Nephron progenitor cell (in vitro differentiated cells): ENCODE measurements at regions not wholly inside any gene's neighbourhood (a gene's known extent, or its start where the extent isn't known, plus 50 kb on each side); places are given as distances from the start of the nearest gene placed in this dataset.
"Not testable (repeated sequence)": the region's sequence is repeated elsewhere in the genome, so short reads cannot be mapped to it uniquely, and the experiment has no call there.

ENCODE experiments used
- DNase-seq: peaks from one replicate; pipeline ENCODE4 v3.0.0; 2021
- H3K27ac Mint-ChIP-seq: 2 replicates; pipeline ENCODE4 v1.8.0; 2021; ENCODE audit warnings: mild to moderate bottlenecking, moderate library complexity, mixed read lengths
- H3K27me3 Mint-ChIP-seq: 2 replicates; pipeline ENCODE4 v1.8.0; 2021; ENCODE audit warnings: mild to moderate bottlenecking, low read depth, mixed read lengths; ENCODE audit not compliant: poor library complexity
- H3K36me3 Mint-ChIP-seq: 2 replicates; pipeline ENCODE4 v1.8.0; 2021; ENCODE audit warnings: low read depth, mixed read lengths
- H3K4me1 Mint-ChIP-seq: 2 replicates; pipeline ENCODE4 v1.8.0; 2021; ENCODE audit warnings: mixed read lengths
- H3K4me3 Mint-ChIP-seq: 2 replicates; pipeline ENCODE4 v1.8.0; 2021; ENCODE audit warnings: mild to moderate bottlenecking, moderate library complexity, mixed read lengths
- H3K9me3 Mint-ChIP-seq: 2 replicates; pipeline ENCODE4 v1.8.0; 2021; ENCODE audit warnings: mild to moderate bottlenecking, moderate library complexity, mixed read lengths
- CTCF ChIP-seq: fragments of 200-600 bp; sonication (generic); IDR thresholded peaks from 2 replicates; pipeline ENCODE4 v1.5.0; 2021; ENCODE audit warnings: antibody characterized with exemption

- Mint-ChIP-seq H3K27me3 (no peaks in the 10 kb centered on the region), H3K36me3 (peaks cover 11% of the 10 kb centered on the region), H3K4me3 (no peak overlapping the region), H3K4me1 (peaks cover 16% of the 10 kb centered on the region), H3K27ac (no peak overlapping the region), H3K9me3 (peaks cover 23% of the 10 kb centered on the region)
- no peak for DNase-seq
- TF ChIP-seq CTCF, result no peak
Observed at GRCh38 chr6:169086020-169086419, 167.6 kb downstream of the THBS2 start.

GRCh38 chr6:169085466-169085865 is 168.2 kb downstream of the THBS2 start:
- Mint-ChIP-seq H3K27ac (no peak overlapping the region), H3K4me3 (no peak overlapping the region), H3K27me3 (no peaks in the 10 kb centered on the region), H3K9me3 (peaks cover 17% of the 10 kb centered on the region), H3K4me1 (peaks cover 16% of the 10 kb centered on the region), H3K36me3 (peaks cover 9% of the 10 kb centered on the region)
- DNase-seq, result no peak
- TF ChIP-seq CTCF, result no peak

- H3K27ac Mint-ChIP-seq, result peak overlapping the region; percentile 87
- not testable (repeated sequence) for H3K27me3 Mint-ChIP-seq
Observed at GRCh38 chr6:169084557-169084956, 169.1 kb downstream of the THBS2 start.

GRCh38 chr6:169084067-169084466 is 169.6 kb downstream of the THBS2 start:
- no peaks in the 10 kb centered on the region for H3K27me3 Mint-ChIP-seq

More at GRCh38 chr6:169084557-169084956, 169.1 kb downstream of the THBS2 start:
- not testable (repeated sequence) for H3K36me3 Mint-ChIP-seq, H3K4me3 Mint-ChIP-seq, H3K9me3 Mint-ChIP-seq, DNase-seq
- H3K4me1 Mint-ChIP-seq, result peaks cover 16% of the 10 kb centered on the region

GRCh38 chr6:169083508-169083874 is 170.2 kb downstream of the THBS2 start:
- Mint-ChIP-seq H3K36me3 (no peaks in the 10 kb centered on the region), H3K4me1 (peaks cover 16% of the 10 kb centered on the region), H3K27me3 (no peaks in the 10 kb centered on the region), H3K27ac (peak overlapping the region; percentile 47), H3K4me3 (no peak overlapping the region), H3K9me3 (no peaks in the 10 kb centered on the region)
- DNase-seq, result no peak
- TF ChIP-seq CTCF, result no peak

More at GRCh38 chr6:169084067-169084466, 169.6 kb downstream of the THBS2 start:
- Mint-ChIP-seq H3K4me1 (peaks cover 16% of the 10 kb centered on the region), H3K36me3 (no peaks in the 10 kb centered on the region), H3K27ac (peak overlapping the region; percentile 15), H3K4me3 (no peak overlapping the region), H3K9me3 (peaks cover 3% of the 10 kb centered on the region)
- no peak for TF ChIP-seq CTCF
- no peak for DNase-seq

- H3K27me3 Mint-ChIP-seq, result no peaks in the 10 kb centered on the region
- H3K9me3 Mint-ChIP-seq, result no peaks in the 10 kb centered on the region
- H3K4me3 Mint-ChIP-seq, result no peak overlapping the region
- no peak for TF ChIP-seq CTCF
- peaks cover 16% of the 10 kb centered on the region for H3K4me1 Mint-ChIP-seq
- peak overlapping the region; percentile 47 for H3K27ac Mint-ChIP-seq
- no peak for DNase-seq
- H3K36me3 Mint-ChIP-seq, result no peaks in the 10 kb centered on the region
Observed at GRCh38 chr6:169082817-169083507, 170.7 kb downstream of the THBS2 start.
